ENCODE measurements at regions not wholly inside any gene's neighbourhood (a gene's known extent, or its start where the extent isn't known, plus 50 kb on each side); places are given as distances from the start of the nearest gene placed in this dataset.
"Not testable (repeated sequence)": the region's sequence is repeated elsewhere in the genome, so short reads cannot be mapped to it uniquely, and the experiment has no call there.

DNA sequence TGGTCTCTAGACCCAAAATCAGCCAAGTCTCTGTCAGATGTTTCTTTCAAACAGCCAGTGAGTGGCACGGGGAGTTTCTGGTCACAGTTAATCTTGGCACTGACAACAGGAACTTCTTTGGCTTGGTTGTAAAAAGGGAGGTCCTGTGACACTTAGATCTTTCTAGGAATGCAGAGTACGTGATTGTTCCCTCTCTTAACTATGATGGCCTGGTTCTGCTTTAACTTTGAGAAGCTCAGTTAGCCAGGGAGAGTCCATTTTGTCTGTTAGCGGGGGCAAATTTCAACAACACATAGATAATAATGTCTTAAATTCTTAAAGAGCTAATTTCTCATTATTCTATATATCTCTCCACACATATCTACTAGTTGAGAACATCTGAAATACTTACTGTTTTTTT is 344.5 kb upstream of the LRRTM4 start:
- Histone ChIP-seq H3K36me3 (ENCODE audit: insufficient read depth, low read length) (no peaks in the 10 kb centered on the region), H3K4me1 (ENCODE audit: insufficient read depth, low read length) (no peaks in the 10 kb centered on the region), H3K9me3 (ENCODE audit: low read length) (no peaks in the 10 kb centered on the region), H3K27ac (ENCODE audit: low read depth, low read length) (no peak overlapping the region), H3K27me3 (ENCODE audit: insufficient read depth, low read length, poor library complexity, severe bottlenecking) (no peaks in the 10 kb centered on the region), H3K4me3 (ENCODE audit: low read length) (no peak overlapping the region)
- no peak overlapping the region for H3K27ac Mint-ChIP-seq
- H3K4me3 Mint-ChIP-seq: no peak overlapping the region
- no peaks in the 10 kb centered on the region for H3K27me3 Mint-ChIP-seq
- H3K36me3 Mint-ChIP-seq: no peaks in the 10 kb centered on the region
- H3K9me3 Mint-ChIP-seq: peaks cover 8 to 33% (median 18%) of the 10 kb centered on the region in 5 donors
- POLR2A ChIA-PET: no interaction called here
- no peaks in the 10 kb centered on the region for H3K4me1 Mint-ChIP-seq
- DNase-seq: no peak
- CTCF ChIA-PET: no interaction called here

DNA sequence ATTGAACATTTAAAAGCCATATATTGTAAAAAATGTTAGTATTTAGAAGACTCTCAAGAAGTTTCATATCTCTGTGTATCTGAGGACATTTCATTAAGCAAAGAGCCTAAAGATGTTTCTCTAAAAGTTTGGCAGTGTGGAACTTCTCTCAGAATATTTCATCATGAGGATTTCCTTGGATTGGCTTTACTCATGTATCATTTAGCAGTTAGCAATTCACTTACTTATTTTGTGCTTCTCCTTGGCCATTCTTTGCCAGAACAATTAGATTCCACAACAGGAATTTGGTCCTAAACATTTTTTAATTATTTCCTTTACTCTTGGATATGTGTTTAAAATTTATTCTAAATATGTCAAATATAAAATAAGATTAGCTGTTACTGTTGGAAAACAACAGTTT is 345.0 kb upstream of the LRRTM4 start:
- peaks cover 9 to 33% (median 18%) of the 10 kb centered on the region in 5 donors for H3K9me3 Mint-ChIP-seq
- Histone ChIP-seq H3K9me3 (ENCODE audit: low read length) (no peaks in the 10 kb centered on the region), H3K27ac (ENCODE audit: low read depth, low read length) (no peak overlapping the region), H3K27me3 (ENCODE audit: insufficient read depth, low read length, poor library complexity, severe bottlenecking) (no peaks in the 10 kb centered on the region), H3K36me3 (ENCODE audit: insufficient read depth, low read length) (no peaks in the 10 kb centered on the region), H3K4me1 (ENCODE audit: insufficient read depth, low read length) (no peaks in the 10 kb centered on the region), H3K4me3 (ENCODE audit: low read length) (no peak overlapping the region)
- ChIA-PET CTCF (no interaction called here), POLR2A (no interaction called here)
- no peak overlapping the region for H3K4me3 Mint-ChIP-seq
- no peak for DNase-seq
- H3K27me3 Mint-ChIP-seq: no peaks in the 10 kb centered on the region
- H3K4me1 Mint-ChIP-seq: no peaks in the 10 kb centered on the region
- no peak overlapping the region for H3K27ac Mint-ChIP-seq
- H3K36me3 Mint-ChIP-seq: no peaks in the 10 kb centered on the region

DNA sequence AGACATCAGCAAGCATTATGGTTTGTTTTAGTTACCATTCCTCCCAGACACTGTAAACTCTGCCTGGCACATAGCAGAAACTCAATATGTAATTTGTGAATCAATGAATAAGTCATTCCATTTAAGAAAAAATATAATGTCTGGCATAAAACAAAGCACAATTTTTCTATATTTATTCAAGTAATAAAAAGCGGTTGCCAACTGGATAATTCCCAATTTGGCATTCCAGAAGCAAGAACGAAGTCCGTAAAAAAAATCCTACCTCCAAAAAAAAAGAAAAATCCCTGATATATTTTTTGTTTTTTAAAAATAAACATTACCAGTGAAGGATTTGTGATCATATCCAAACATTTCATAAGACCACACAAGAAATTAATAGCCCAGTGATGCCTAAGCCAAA is 351.3 kb upstream of the LRRTM4 start:
- Histone ChIP-seq H3K9me3 (ENCODE audit: low read length) (no peaks in the 10 kb centered on the region), H3K4me3 (ENCODE audit: low read length) (no peak overlapping the region), H3K27me3 (ENCODE audit: insufficient read depth, low read length, poor library complexity, severe bottlenecking) (no peaks in the 10 kb centered on the region), H3K4me1 (ENCODE audit: insufficient read depth, low read length) (no peaks in the 10 kb centered on the region), H3K36me3 (ENCODE audit: insufficient read depth, low read length) (no peaks in the 10 kb centered on the region), H3K27ac (ENCODE audit: low read depth, low read length) (no peak overlapping the region)
- ChIA-PET CTCF (no interaction called here), POLR2A (no interaction called here)
- Mint-ChIP-seq H3K27ac (no peak overlapping the region), H3K4me3 (no peak overlapping the region), H3K36me3 (no peaks in the 10 kb centered on the region), H3K4me1 (no peaks in the 10 kb centered on the region), H3K27me3 (peaks cover 0 to 2% of the 10 kb centered on the region in 2 donors), H3K9me3 (peaks cover 7 to 37% (median 12%) of the 10 kb centered on the region in 5 donors)
- no peak for DNase-seq

DNA sequence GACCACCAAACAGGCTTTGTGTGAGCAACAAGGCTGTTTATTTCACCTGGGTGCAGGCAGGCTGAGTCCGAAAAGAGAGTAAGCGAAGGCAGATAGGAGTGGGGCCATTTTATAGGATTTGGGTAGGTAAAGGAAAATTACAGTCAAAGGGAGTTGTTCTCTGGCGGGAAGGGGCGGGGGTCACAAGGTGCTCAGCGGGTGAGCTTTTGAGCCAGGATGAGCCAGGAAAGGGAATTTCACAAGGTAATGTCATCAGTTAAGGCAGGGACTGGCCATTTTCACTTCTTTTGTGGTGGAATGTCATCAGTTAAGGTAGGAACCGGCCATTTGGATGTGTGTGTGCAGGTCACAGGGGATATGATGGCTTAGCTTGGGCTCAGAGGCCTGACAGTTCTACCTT is 378.0 kb upstream of the LRRTM4 start:
- H3K27me3 ChIP-seq (ENCODE audit: insufficient read depth, low read length, poor library complexity, severe bottlenecking); H3K4me3 ChIP-seq (ENCODE audit: low read length); CTCF ChIA-PET; H3K4me3 Mint-ChIP-seq; H3K9me3 ChIP-seq (ENCODE audit: low read length); DNase-seq; H3K27ac Mint-ChIP-seq; H3K4me1 ChIP-seq (ENCODE audit: insufficient read depth, low read length); H3K36me3 Mint-ChIP-seq; POLR2A ChIA-PET; H3K36me3 ChIP-seq (ENCODE audit: insufficient read depth, low read length); H3K27ac ChIP-seq (ENCODE audit: low read depth, low read length); H3K27me3 Mint-ChIP-seq; H3K4me1 Mint-ChIP-seq: not testable (repeated sequence)
- peaks cover 5 to 47% (median 14%) of the 10 kb centered on the region in 5 donors for H3K9me3 Mint-ChIP-seq

DNA sequence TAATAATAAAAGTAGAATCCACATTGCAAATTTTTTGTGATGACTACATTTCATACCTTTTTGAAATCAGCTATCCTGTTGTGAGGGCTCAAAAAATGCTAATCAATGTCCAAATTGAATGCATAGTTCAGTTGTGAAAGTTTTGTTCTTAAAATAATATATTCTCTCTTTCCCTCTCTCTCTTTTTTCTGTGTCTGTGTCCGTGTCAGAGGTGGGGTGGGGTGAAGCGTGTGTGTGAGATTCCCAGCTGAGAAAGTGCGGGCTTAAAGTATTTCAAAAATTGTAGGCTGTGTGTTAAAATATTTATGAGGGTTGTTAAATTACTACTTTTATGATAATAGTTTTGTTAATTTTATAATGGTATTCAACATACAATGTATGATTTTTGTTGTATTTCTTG is 388.0 kb upstream of the LRRTM4 start:
- peaks cover 4% of the 10 kb centered on the region for H3K9me3 ChIP-seq (ENCODE audit: low read length)
- H3K4me3 Mint-ChIP-seq: no peak overlapping the region
- no peak overlapping the region for H3K27ac Mint-ChIP-seq
- H3K27me3 ChIP-seq (ENCODE audit: insufficient read depth, low read length, poor library complexity, severe bottlenecking): no peaks in the 10 kb centered on the region
- H3K4me1 ChIP-seq (ENCODE audit: insufficient read depth, low read length): no peaks in the 10 kb centered on the region
- H3K36me3 ChIP-seq (ENCODE audit: insufficient read depth, low read length): no peaks in the 10 kb centered on the region
- no peak for DNase-seq
- H3K4me1 Mint-ChIP-seq: no peaks in the 10 kb centered on the region
- H3K4me3 ChIP-seq (ENCODE audit: low read length): no peak overlapping the region
- H3K36me3 Mint-ChIP-seq: no peaks in the 10 kb centered on the region
- H3K9me3 Mint-ChIP-seq: peaks cover 5 to 38% (median 13%) of the 10 kb centered on the region in 5 donors
- H3K27me3 Mint-ChIP-seq: no peaks in the 10 kb centered on the region
- ChIA-PET CTCF (no interaction called here), POLR2A (no interaction called here)
- no peak overlapping the region for H3K27ac ChIP-seq (ENCODE audit: low read depth, low read length)

DNA sequence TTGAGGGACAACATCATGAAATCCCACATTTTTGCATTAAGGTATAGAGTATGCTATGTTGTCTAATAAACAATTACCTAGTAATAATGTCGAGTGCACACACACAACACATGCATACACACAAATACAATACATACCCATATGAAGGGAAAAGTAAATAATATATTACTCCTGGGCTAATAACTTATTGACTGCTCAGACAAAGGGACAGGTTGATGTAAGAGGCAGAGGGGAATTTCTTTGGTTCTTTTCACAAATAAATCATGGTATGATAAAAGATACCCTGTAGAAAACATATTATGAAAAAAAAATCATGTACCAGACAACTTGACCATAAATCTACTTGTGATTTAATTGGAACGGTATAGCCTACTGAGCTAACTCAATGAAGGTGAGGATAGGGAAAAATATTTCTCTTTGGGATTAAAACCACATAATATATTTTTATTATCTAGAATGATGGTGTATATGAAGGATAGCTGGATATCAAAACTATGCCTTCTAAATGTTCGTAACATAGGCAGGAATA is 398.7 kb upstream of the LRRTM4 start:
- Mint-ChIP-seq H3K9me3 (peaks cover 5 to 36% (median 14%) of the 10 kb centered on the region in 5 donors), H3K27me3 (no peaks in the 10 kb centered on the region), H3K27ac (no peak overlapping the region), H3K4me1 (no peaks in the 10 kb centered on the region), H3K4me3 (no peak overlapping the region), H3K36me3 (no peaks in the 10 kb centered on the region)
- Histone ChIP-seq H3K4me3 (ENCODE audit: low read length) (no peak overlapping the region), H3K4me1 (ENCODE audit: insufficient read depth, low read length) (no peaks in the 10 kb centered on the region), H3K36me3 (ENCODE audit: insufficient read depth, low read length) (no peaks in the 10 kb centered on the region), H3K9me3 (ENCODE audit: low read length) (no peaks in the 10 kb centered on the region), H3K27me3 (ENCODE audit: insufficient read depth, low read length, poor library complexity, severe bottlenecking) (no peaks in the 10 kb centered on the region), H3K27ac (ENCODE audit: low read depth, low read length) (no peak overlapping the region)
- no peak for DNase-seq
- ChIA-PET POLR2A (no interaction called here), CTCF (no interaction called here)

DNA sequence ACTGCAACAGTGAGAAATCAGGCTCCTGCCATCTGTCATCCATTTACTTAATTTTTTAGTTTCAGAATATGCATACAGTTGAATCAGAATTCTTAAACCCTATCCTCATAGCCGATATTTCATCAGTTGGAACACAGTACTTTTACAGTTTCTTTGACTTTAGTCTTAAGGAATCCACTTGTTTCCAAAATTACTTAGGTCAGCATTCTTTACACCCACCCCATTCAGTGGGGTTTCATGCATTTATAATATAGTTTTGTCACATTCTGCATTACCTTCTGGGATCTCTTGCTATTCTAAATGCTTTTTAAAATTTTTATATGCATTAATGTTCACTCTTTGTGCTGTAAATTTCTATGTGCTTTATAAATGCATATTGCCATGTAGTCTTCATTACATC is 400.4 kb upstream of the LRRTM4 start:
- H3K27me3 Mint-ChIP-seq: no peaks in the 10 kb centered on the region
- H3K9me3 ChIP-seq (ENCODE audit: low read length): no peaks in the 10 kb centered on the region
- no peaks in the 10 kb centered on the region for H3K27me3 ChIP-seq (ENCODE audit: insufficient read depth, low read length, poor library complexity, severe bottlenecking)
- no peak overlapping the region for H3K4me3 ChIP-seq (ENCODE audit: low read length)
- ChIA-PET POLR2A (no interaction called here), CTCF (no interaction called here)
- no peaks in the 10 kb centered on the region for H3K36me3 Mint-ChIP-seq
- no peak overlapping the region for H3K27ac Mint-ChIP-seq
- no peaks in the 10 kb centered on the region for H3K4me1 Mint-ChIP-seq
- no peaks in the 10 kb centered on the region for H3K4me1 ChIP-seq (ENCODE audit: insufficient read depth, low read length)
- H3K4me3 Mint-ChIP-seq: no peak overlapping the region
- H3K27ac ChIP-seq (ENCODE audit: low read depth, low read length): no peak overlapping the region
- H3K9me3 Mint-ChIP-seq: peaks cover 5 to 40% (median 18%) of the 10 kb centered on the region in 5 donors
- no peak for DNase-seq
- no peaks in the 10 kb centered on the region for H3K36me3 ChIP-seq (ENCODE audit: insufficient read depth, low read length)

DNA sequence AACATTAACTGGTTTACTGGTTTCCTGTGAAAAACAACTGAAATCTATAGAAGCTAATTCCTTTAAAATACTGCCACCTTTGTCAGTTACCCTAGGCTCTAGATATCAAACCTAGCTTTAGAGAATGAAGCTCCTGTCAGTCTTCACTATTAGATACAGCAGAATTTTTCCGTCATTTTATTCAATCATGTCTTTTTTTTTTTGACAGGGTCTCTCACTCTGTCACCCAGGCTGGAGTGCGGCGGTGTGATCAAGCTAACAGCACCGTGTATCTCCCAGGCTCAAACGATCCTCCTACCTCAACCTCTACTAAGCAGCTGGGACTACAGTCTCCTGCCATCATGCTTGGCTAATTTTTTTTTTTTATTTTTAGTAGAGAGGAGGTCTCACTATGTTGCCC is 415.2 kb upstream of the LRRTM4 start:
- no peaks in the 10 kb centered on the region for H3K27me3 ChIP-seq (ENCODE audit: insufficient read depth, low read length, poor library complexity, severe bottlenecking)
- H3K4me3 ChIP-seq (ENCODE audit: low read length): no peak overlapping the region
- no peaks in the 10 kb centered on the region for H3K4me1 ChIP-seq (ENCODE audit: insufficient read depth, low read length)
- no peaks in the 10 kb centered on the region for H3K27me3 Mint-ChIP-seq
- H3K36me3 ChIP-seq (ENCODE audit: insufficient read depth, low read length): no peaks in the 10 kb centered on the region
- H3K9me3 Mint-ChIP-seq: peaks cover 6 to 35% (median 18%) of the 10 kb centered on the region in 5 donors
- H3K4me1 Mint-ChIP-seq: no peaks in the 10 kb centered on the region
- H3K27ac Mint-ChIP-seq: no peak overlapping the region
- no peak overlapping the region for H3K27ac ChIP-seq (ENCODE audit: low read depth, low read length)
- ChIA-PET POLR2A (no interaction called here), CTCF (no interaction called here)
- no peaks in the 10 kb centered on the region for H3K36me3 Mint-ChIP-seq
- H3K4me3 Mint-ChIP-seq: no peak overlapping the region
- DNase-seq: no peak
- H3K9me3 ChIP-seq (ENCODE audit: low read length): no peaks in the 10 kb centered on the region

DNA sequence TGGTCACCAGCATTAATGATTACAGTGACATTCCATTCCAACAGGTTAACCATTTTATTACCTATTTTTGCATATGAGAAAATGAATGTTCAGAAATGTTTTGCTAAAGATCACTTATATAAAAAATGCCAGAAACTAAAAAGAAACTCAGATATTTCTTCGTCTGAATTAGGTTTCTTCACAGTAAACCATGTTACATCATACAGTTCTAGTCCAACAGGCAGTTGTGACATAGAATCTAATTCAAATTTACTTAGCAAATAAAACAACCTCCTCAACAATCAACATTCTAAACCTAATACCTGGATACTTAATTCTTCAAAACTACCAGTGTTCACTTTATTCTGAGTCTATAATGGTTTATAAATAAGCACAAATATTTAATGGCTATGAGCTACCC is 416.3 kb upstream of the LRRTM4 start:
- Histone ChIP-seq H3K36me3 (ENCODE audit: insufficient read depth, low read length) (no peaks in the 10 kb centered on the region), H3K27me3 (ENCODE audit: insufficient read depth, low read length, poor library complexity, severe bottlenecking) (no peaks in the 10 kb centered on the region), H3K4me1 (ENCODE audit: insufficient read depth, low read length) (no peaks in the 10 kb centered on the region), H3K27ac (ENCODE audit: low read depth, low read length) (no peak overlapping the region), H3K9me3 (ENCODE audit: low read length) (no peaks in the 10 kb centered on the region), H3K4me3 (ENCODE audit: low read length) (no peak overlapping the region)
- Mint-ChIP-seq H3K36me3 (no peaks in the 10 kb centered on the region), H3K27me3 (no peaks in the 10 kb centered on the region), H3K9me3 (peaks cover 6 to 40% (median 11%) of the 10 kb centered on the region in 5 donors), H3K4me3 (no peak overlapping the region), H3K4me1 (no peaks in the 10 kb centered on the region), H3K27ac (no peak overlapping the region)
- DNase-seq: no peak
- POLR2A ChIA-PET: no interaction called here
- CTCF ChIA-PET: no interaction called here
